Caco-2 (cell line): ENCODE measurements at regions not wholly inside any gene's neighbourhood (a gene's known extent, or its start where the extent isn't known, plus 50 kb on each side); places are given as distances from the start of the nearest gene placed in this dataset.

Experiments
- BruUV-seq: library from RNA; stranded (reverse); fragments of 400-500 nt; replicated peaks from 2 replicates; lab custom pipeline; 2021; lab: Mats Ljungman, UMichigan
- CTCF ChIA-PET: fragments of 300-600 bp; sonication (Branson Sonifier 250); formaldehyde crosslinking; loops from one replicate; lab custom pipeline; 2022; ENCODE audit warnings: antibody characterized with exemption; lab: Charles Lee
- POLR2A ChIA-PET: fragments of 300-600 bp; sonication (Branson Sonifier 250); formaldehyde crosslinking; loops from one replicate; lab custom pipeline; 2022; ENCODE audit warnings: antibody characterized with exemption; lab: Charles Lee
- DNase-seq, 2 experiments: peaks; one replicate each; pipeline versions ENCODE4 v3.0.0 to v3.0.0-alpha.2; 2020 to 2022
- H3K27me3 ChIP-seq: replicated peaks from 2 replicates; pipeline ENCODE4 v1.6.0; 2011; ENCODE audit warnings: low read length; ENCODE audit not compliant: control insufficient read depth, insufficient read depth
- H3K36me3 ChIP-seq: 2 replicates; pipeline ENCODE4 v1.5.1; 2011; ENCODE audit warnings: low read length; ENCODE audit not compliant: control insufficient read depth, insufficient read depth
- H3K4me1 ChIP-seq: fragments of 250-450 bp; sonication (Bioruptor Pico); 2 replicates; pipeline ENCODE4 v1.5.1; 2020; ENCODE audit warnings: mild to moderate bottlenecking
- H3K4me3 ChIP-seq: 2 replicates; pipeline ENCODE4 v1.5.1; 2011; ENCODE audit warnings: low read depth, mild to moderate bottlenecking, control low read depth, low read length
- H3K9me3 ChIP-seq: fragments of 250-450 bp; sonication (Bioruptor Pico); 2 replicates; pipeline ENCODE4 v1.5.1; 2020; ENCODE audit warnings: mild to moderate bottlenecking, moderate library complexity
- H3K27ac Mint-ChIP-seq: one replicate; pipeline ENCODE4 v1.8.0; 2022; ENCODE audit warnings: mixed read lengths; ENCODE audit not compliant: unreplicated experiment
- H3K27me3 Mint-ChIP-seq: one replicate; pipeline ENCODE4 v1.8.0; 2022; ENCODE audit warnings: mixed read lengths; ENCODE audit not compliant: insufficient read depth, unreplicated experiment
- H3K36me3 Mint-ChIP-seq: one replicate; pipeline ENCODE4 v1.8.0; 2022; ENCODE audit warnings: mild to moderate bottlenecking, mixed read lengths; ENCODE audit not compliant: insufficient read depth, unreplicated experiment
- H3K4me1 Mint-ChIP-seq: one replicate; pipeline ENCODE4 v1.8.0; 2022; ENCODE audit warnings: low read depth, mixed read lengths; ENCODE audit not compliant: unreplicated experiment
- H3K4me3 Mint-ChIP-seq: one replicate; pipeline ENCODE4 v1.8.0; 2022; ENCODE audit warnings: mild to moderate bottlenecking, moderate library complexity, mixed read lengths; ENCODE audit not compliant: unreplicated experiment
- H3K9me3 Mint-ChIP-seq: one replicate; pipeline ENCODE4 v1.8.0; 2022; ENCODE audit warnings: mixed read lengths; ENCODE audit not compliant: unreplicated experiment
- CTCF ChIP-seq, 2 experiments: fragments of 200-600 bp in 1 of 2; IDR thresholded peaks; 1 replicate in 1 of 2; 2 replicates in 1 of 2; pipeline versions ENCODE4 v1.5.1 to v1.8.0; 2011 to 2022; ENCODE audit warnings: antibody characterized with exemption in 1 of 2, control low read depth in 1 of 2, inconsistent platforms in 1 of 2, low read depth in 1 of 2, low read length in 1 of 2, mild to moderate bottlenecking in 1 of 2, moderate library complexity in 1 of 2; ENCODE audit not compliant: insufficient read depth in 1 of 2, severe bottlenecking in 1 of 2, unreplicated experiment in 1 of 2
- intact Hi-C: fragments of 100-400 bp; cut with micrococcal nuclease; formaldehyde crosslinking; loops from one replicate; pipeline ENCODE4 v1.10.0; 2022; ENCODE audit not compliant: unreplicated experiment

- Histone ChIP-seq H3K4me1 (no peaks in the 10 kb centered on the region), H3K9me3 (no peaks in the 10 kb centered on the region), H3K27me3 (no peaks in the 10 kb centered on the region), H3K4me3 (no peak overlapping the region), H3K36me3 (no peaks in the 10 kb centered on the region)
- H3K27ac Mint-ChIP-seq = no peak overlapping the region
- no TSS peak for BruUV-seq
- TF ChIP-seq CTCF (IDR thresholded peaks at IDR 0.05; ENCODE audit: insufficient read depth in 1 of 2, low read depth in 1 of 2, low read length in 1 of 2, severe bottlenecking in 1 of 2, unreplicated experiment in 1 of 2) = no peak
- no peaks in the 10 kb centered on the region for H3K4me1 Mint-ChIP-seq
- H3K4me3 Mint-ChIP-seq = no peak overlapping the region
- CTCF ChIA-PET = interaction anchor here (0.6 kb wide), 1 partner anchor 15 kb away, joined by 3 read pairs; no protein-coding TSS in a partner anchor
- POLR2A ChIA-PET = no interaction called here
- DNase-seq = no peak
- H3K36me3 Mint-ChIP-seq = no peaks in the 10 kb centered on the region
- H3K9me3 Mint-ChIP-seq = no peaks in the 10 kb centered on the region
- intact Hi-C loops = no loop called here
- H3K27me3 Mint-ChIP-seq = peaks cover 16% of the 10 kb centered on the region
Observed at GRCh38 chr10:61329854-61330253, 123.3 kb downstream of the TMEM26 start.

DNA sequence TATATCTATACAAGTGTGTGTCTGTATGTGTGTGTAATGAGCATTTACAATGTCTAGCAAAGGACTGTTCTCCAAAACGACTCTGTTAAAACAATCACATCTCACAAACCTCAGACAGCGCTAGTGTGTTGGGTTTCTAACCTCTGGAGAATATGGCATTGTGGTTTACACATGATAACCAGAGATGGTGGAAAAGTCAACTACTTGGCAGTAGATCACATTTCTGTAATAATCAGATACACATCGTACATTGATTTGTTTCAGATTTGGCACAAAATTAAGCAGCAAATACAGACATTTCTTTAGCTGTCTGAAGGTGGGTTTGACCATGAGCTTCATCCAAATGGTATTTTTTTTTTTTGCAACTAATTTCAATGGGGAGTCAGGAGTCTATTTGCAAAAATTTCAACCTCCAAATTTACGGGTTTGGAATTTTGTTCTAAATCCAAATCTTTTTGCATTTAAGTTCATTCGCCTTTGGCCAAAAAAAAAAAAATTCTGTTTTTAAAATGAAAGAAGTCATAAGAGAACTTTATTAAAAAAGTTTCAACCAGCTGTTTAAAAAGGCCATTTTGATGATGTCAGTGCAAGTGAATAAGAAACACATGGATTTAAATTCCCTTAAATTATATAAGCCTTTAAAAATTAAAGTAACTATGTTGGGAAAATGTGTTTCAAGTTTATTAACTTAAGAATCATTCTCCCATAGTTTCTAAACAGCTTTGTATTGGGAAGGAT is 127.8 kb downstream of the TMEM26 start:
- no peak for TF ChIP-seq CTCF (IDR thresholded peaks at IDR 0.05; ENCODE audit: insufficient read depth in 1 of 2, low read depth in 1 of 2, low read length in 1 of 2, severe bottlenecking in 1 of 2, unreplicated experiment in 1 of 2)
- DNase-seq = no peak
- intact Hi-C loops = no loop called here
- H3K4me1 Mint-ChIP-seq = no peaks in the 10 kb centered on the region
- Histone ChIP-seq H3K4me1 (no peaks in the 10 kb centered on the region), H3K4me3 (no peak overlapping the region), H3K9me3 (no peaks in the 10 kb centered on the region), H3K27me3 (no peaks in the 10 kb centered on the region), H3K36me3 (no peaks in the 10 kb centered on the region)
- no peak overlapping the region for H3K4me3 Mint-ChIP-seq
- no TSS peak for BruUV-seq
- H3K9me3 Mint-ChIP-seq = no peaks in the 10 kb centered on the region
- H3K36me3 Mint-ChIP-seq = no peaks in the 10 kb centered on the region
- ChIA-PET POLR2A (no interaction called here), CTCF (no interaction called here)
- peaks cover 25% of the 10 kb centered on the region for H3K27me3 Mint-ChIP-seq
- H3K27ac Mint-ChIP-seq = no peak overlapping the region

- no TSS peak for BruUV-seq
- Histone ChIP-seq H3K27me3 (no peaks in the 10 kb centered on the region), H3K4me3 (no peak overlapping the region), H3K9me3 (no peaks in the 10 kb centered on the region), H3K4me1 (no peaks in the 10 kb centered on the region), H3K36me3 (no peaks in the 10 kb centered on the region)
- no peak for TF ChIP-seq CTCF (IDR thresholded peaks at IDR 0.05; ENCODE audit: insufficient read depth in 1 of 2, low read depth in 1 of 2, low read length in 1 of 2, severe bottlenecking in 1 of 2, unreplicated experiment in 1 of 2)
- no peak for DNase-seq
- intact Hi-C loops = no loop called here
- POLR2A ChIA-PET = no interaction called here
- no peaks in the 10 kb centered on the region for H3K36me3 Mint-ChIP-seq
- no peak overlapping the region for H3K27ac Mint-ChIP-seq
- H3K9me3 Mint-ChIP-seq = no peaks in the 10 kb centered on the region
- no peak overlapping the region for H3K4me3 Mint-ChIP-seq
- peaks cover 23% of the 10 kb centered on the region for H3K27me3 Mint-ChIP-seq
- H3K4me1 Mint-ChIP-seq = no peaks in the 10 kb centered on the region
- CTCF ChIA-PET = no interaction called here
Observed at GRCh38 chr10:61323726-61324125, 129.5 kb downstream of the TMEM26 start.
